ENCODE measurements at regions not wholly inside any gene's neighbourhood (a gene's known extent, or its start where the extent isn't known, plus 50 kb on each side); places are given as distances from the start of the nearest gene placed in this dataset.

DNA sequence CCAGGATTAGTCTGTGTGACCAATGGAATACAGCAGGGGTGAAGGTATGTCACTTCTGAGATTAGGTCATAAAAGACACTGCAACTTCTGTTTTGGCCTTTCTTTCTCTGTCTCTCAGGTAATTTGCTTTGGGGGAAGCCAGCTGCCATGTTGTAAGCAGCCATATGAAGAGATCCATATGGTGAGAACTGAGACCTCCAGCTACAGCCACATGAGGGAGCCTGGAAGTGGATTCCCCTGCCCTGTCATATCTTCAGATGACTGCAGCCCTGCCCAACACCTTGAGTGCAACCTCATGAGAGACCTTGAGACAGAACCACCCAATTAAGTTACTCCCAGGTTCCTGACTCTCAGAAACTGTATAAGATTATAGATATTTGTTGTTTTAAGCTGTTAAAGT, 70.1 kb upstream of the ESRRG start:
- TF ChIP-seq, protein P1, sequence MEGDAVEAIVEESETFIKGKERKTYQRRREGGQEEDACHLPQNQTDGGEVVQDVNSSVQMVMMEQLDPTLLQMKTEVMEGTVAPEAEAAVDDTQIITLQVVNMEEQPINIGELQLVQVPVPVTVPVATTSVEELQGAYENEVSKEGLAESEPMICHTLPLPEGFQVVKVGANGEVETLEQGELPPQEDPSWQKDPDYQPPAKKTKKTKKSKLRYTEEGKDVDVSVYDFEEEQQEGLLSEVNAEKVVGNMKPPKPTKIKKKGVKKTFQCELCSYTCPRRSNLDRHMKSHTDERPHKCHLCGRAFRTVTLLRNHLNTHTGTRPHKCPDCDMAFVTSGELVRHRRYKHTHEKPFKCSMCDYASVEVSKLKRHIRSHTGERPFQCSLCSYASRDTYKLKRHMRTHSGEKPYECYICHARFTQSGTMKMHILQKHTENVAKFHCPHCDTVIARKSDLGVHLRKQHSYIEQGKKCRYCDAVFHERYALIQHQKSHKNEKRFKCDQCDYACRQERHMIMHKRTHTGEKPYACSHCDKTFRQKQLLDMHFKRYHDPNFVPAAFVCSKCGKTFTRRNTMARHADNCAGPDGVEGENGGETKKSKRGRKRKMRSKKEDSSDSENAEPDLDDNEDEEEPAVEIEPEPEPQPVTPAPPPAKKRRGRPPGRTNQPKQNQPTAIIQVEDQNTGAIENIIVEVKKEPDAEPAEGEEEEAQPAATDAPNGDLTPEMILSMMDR (IDR thresholded peaks at IDR 0.05) = no peak
- H3K9me3 ChIP-seq = no peaks in the 10 kb centered on the region
- no peak overlapping the region for H3K4me3 ChIP-seq
- H3K36me3 ChIP-seq = no peaks in the 10 kb centered on the region
- no peaks in the 10 kb centered on the region for H3K4me1 ChIP-seq
- no peaks in the 10 kb centered on the region for H3K27me3 ChIP-seq
- DNase-seq (ENCODE audit: low spot score) = no peak
- no peak overlapping the region for H3K27ac ChIP-seq

DNA sequence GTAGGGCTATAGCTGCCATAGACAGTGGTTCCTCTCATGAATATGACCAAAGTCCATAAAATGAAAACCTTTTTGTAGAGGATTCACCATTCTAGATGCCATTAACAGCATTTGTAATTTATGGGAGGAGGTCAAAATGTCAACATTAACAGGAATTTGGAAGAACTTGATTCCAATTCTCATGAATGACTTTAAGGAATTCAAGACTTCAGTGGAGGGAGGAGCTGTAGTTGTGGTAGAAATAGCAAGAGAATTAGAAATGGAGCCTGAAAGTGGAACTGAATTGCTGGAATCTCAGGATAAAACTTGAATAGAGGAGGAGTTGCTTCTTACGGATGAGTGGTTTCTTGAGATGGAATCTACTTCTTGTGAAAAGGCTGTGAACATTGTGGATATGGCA, 65.4 kb upstream of the ESRRG start:
- Histone ChIP-seq H3K27ac (no peak overlapping the region), H3K4me3 (no peak overlapping the region), H3K4me1 (peaks cover 0 to 10% of the 10 kb centered on the region in 2 donors), H3K9me3 (no peaks in the 10 kb centered on the region), H3K27me3 (no peaks in the 10 kb centered on the region), H3K36me3 (no peaks in the 10 kb centered on the region)
- DNase-seq (ENCODE audit: low spot score) = no peak
- TF ChIP-seq, protein P1 (IDR thresholded peaks at IDR 0.05) = no peak

DNA sequence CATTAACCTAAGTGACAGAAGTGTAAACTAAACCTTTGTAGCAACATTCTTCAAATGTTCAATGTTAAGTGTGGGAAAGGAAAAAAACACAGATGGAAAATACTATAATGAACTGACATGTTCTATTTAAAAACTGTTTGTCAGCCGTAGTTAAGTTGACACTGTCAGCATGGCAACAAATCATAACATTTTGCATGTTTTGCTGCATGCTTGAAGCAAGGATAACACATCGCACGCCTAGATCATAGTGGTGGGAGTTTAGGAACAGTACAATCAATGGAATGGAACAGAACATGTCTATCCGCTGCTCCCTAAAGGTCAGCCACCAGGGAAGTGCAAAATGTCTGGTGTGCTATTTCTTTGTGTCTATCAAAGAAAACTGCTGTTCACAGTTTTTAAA, 62.5 kb upstream of the ESRRG start:
- Histone ChIP-seq H3K4me1 (peaks cover 0 to 18% of the 10 kb centered on the region in 2 donors), H3K36me3 (no peaks in the 10 kb centered on the region), H3K9me3 (no peaks in the 10 kb centered on the region), H3K27ac (peak overlapping the region; percentile 24 to 81), H3K4me3 (peak overlapping the region in 1 of 2 donors; percentile 11), H3K27me3 (no peaks in the 10 kb centered on the region)
- DNase-seq (ENCODE audit: low spot score) = no peak
- TF ChIP-seq, protein P1 (IDR thresholded peaks at IDR 0.05) = no peak

DNA sequence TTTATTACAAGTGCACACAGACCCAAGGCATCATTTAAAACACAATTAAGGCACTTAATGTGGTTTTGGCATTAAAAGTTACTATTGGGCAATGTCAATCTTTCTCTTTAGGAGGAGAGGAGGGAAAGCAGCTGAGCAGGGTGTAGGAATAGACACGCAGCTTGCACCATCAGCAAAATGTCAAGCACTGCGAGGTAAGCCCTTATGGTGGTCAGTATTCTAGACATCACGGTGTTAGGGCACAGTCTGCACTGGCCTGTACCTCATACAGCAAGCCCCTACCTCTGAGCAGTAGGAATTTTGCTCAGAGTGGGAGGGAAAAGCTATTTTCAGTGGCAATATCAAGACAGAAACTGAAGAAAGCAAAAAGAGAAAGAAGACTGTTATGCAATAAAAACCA, 62.0 kb upstream of the ESRRG start:
- Histone ChIP-seq H3K9me3 (no peaks in the 10 kb centered on the region), H3K27me3 (no peaks in the 10 kb centered on the region), H3K36me3 (no peaks in the 10 kb centered on the region), H3K4me3 (peak overlapping the region in 1 of 2 donors; percentile 11), H3K27ac (peak overlapping the region; percentile 24 to 81), H3K4me1 (peaks cover 0 to 18% of the 10 kb centered on the region in 2 donors)
- no peak for DNase-seq (ENCODE audit: low spot score)
- TF ChIP-seq, protein P1 (IDR thresholded peaks at IDR 0.05) = no peak

DNA sequence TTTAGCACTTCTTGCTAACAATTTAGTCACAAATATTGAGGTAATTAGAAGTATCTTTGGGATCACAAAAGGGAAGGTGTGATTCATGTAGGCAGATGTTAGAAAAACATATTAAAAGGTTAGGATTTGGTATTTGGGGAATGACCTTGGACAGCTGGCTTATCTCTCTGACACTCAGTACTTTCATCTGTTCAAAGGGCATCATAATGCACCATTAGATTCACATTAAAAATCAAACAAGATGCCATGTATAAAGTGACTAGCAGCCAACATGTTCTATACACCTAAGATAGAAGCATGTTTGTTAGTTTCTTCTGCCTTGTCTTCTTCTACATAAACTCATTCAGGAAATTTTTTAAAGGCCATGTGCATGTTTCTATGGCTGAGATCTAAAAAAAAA, 56.5 kb upstream of the ESRRG start:
- Histone ChIP-seq H3K27me3 (no peaks in the 10 kb centered on the region), H3K27ac (no peak overlapping the region), H3K9me3 (no peaks in the 10 kb centered on the region), H3K4me3 (no peak overlapping the region), H3K36me3 (no peaks in the 10 kb centered on the region), H3K4me1 (peaks cover 0 to 10% of the 10 kb centered on the region in 2 donors)
- no peak for DNase-seq (ENCODE audit: low spot score)
- TF ChIP-seq, protein P1 (IDR thresholded peaks at IDR 0.05) = no peak

DNA sequence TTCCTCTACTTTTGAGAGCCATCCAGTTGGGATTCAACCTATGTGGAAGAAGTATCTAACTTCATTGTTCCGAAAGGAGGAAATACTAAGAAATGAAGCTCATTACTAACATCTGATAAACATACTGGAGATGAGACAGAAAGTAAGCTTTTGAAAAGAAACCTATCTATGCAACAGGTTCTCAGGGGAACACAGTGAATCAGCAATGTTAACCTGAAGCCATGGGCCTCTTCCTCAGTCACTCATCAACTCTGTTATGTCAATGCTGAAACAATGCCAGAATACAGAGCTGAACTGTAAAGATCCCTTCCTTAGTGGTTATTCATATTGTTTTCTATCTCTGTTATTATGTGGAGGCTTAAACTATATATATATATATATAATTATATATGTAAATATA, 55.5 kb upstream of the ESRRG start:
- TF ChIP-seq, protein P1 (IDR thresholded peaks at IDR 0.05) = no peak
- peaks cover 0 to 8% of the 10 kb centered on the region in 2 donors for H3K4me1 ChIP-seq
- no peak for DNase-seq (ENCODE audit: low spot score)
- no peaks in the 10 kb centered on the region for H3K27me3 ChIP-seq
- H3K27ac ChIP-seq = no peak overlapping the region
- no peak overlapping the region for H3K4me3 ChIP-seq
- H3K9me3 ChIP-seq = no peaks in the 10 kb centered on the region
- no peaks in the 10 kb centered on the region for H3K36me3 ChIP-seq
